Peyer's patch (tissue), 4 donors: ENCODE measurements at regions not wholly inside any gene's neighbourhood (a gene's known extent, or its start where the extent isn't known, plus 50 kb on each side); places are given as distances from the start of the nearest gene placed in this dataset.
A peak's percentile ranks its signal among the peaks of the same experiment; 100 is the strongest.

Experiments used
- DNase-seq, 3 donors: peaks; one replicate each; pipeline ENCODE4 v3.0.0-alpha.2; 2017 to 2019
- H3K27ac ChIP-seq, 4 donors: fragments of 200-600 bp; sonication (generic); one replicate each; pipeline ENCODE4 v1.5.1; 2016 to 2019
- H3K27me3 ChIP-seq, 2 donors: fragments of 200-600 bp; sonication (generic); one replicate each; pipeline ENCODE4 v1.5.1; 2019
- H3K36me3 ChIP-seq, 3 donors: fragments of 200-600 bp; sonication (generic); one replicate each; pipeline ENCODE4 v1.5.1; 2016 to 2019
- H3K4me1 ChIP-seq, 4 donors: fragments of 200-600 bp; sonication (generic); one replicate each; pipeline ENCODE4 v1.5.1; 2016 to 2019
- H3K4me3 ChIP-seq, 4 donors: fragments of 200-600 bp; sonication (generic); 1 replicate in 3 of 4; 2 replicates in 1 of 4; pipeline ENCODE4 v1.5.1; 2016 to 2019; ENCODE audit warnings: mild to moderate bottlenecking in 1 of 4
- H3K9me3 ChIP-seq, 4 donors: fragments of 200-600 bp; sonication (generic); one replicate each; pipeline ENCODE4 v1.5.1; 2016 to 2019; ENCODE audit warnings: mild to moderate bottlenecking in 1 of 4
- CTCF ChIP-seq, 6 experiments: fragments of 450-650 bp in 4 of 6; fragments of 200-600 bp in 2 of 6; sonication (generic) in 1 of 6; IDR thresholded peaks; one replicate each; pipeline ENCODE4 v1.5.1; 2017 to 2019; ENCODE audit warnings: antibody characterized with exemption in 6 of 6, mild to moderate bottlenecking in 3 of 6, moderate library complexity in 1 of 6
- POLR2A ChIP-seq, 2 donors: fragments of 450-650 bp; IDR thresholded peaks; one replicate each; pipeline ENCODE4 v1.5.1; 2017; ENCODE audit warnings: antibody characterized with exemption in 2 of 2, mild to moderate bottlenecking in 2 of 2, moderate library complexity in 2 of 2

DNA sequence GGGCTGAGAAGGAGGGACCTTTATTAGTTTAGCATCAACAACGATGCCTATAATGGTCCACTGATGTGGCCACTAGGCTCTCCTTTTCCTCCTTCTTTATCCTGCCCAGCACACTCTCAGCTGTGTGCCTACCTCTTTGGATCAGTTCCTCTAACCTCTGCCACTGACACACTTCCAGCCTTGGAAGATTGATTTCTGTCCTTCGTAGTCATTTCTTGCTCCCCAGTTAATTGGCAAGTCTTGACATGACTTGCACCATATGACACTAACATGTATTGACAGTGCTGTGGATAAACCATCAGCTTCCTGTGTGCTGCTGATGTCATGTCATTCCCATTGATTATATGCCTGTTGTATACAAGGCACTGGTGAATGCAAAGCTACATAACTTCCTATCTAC is 90.2 kb upstream of the PLEKHG7 start:
- Histone ChIP-seq H3K9me3 (no peaks in the 10 kb centered on the region), H3K4me3 (no peak overlapping the region), H3K27ac (no peak overlapping the region), H3K36me3 (no peaks in the 10 kb centered on the region), H3K4me1 (no peaks in the 10 kb centered on the region), H3K27me3 (no peaks in the 10 kb centered on the region)
- TF ChIP-seq POLR2A (IDR thresholded peaks at IDR 0.05) (no peak), CTCF (IDR thresholded peaks at IDR 0.05) (no peak)
- DNase-seq, result no peak

- Histone ChIP-seq H3K27me3 (no peaks in the 10 kb centered on the region), H3K4me3 (no peak overlapping the region), H3K36me3 (no peaks in the 10 kb centered on the region), H3K9me3 (no peaks in the 10 kb centered on the region), H3K4me1 (no peaks in the 10 kb centered on the region), H3K27ac (no peak overlapping the region)
- TF ChIP-seq CTCF (IDR thresholded peaks at IDR 0.05) (peak in 4 of 6 experiments; percentile 33 to 68 (median 64)), POLR2A (IDR thresholded peaks at IDR 0.05) (no peak)
- peak in 1 of 3 donors; percentile 56 for DNase-seq
These were observed 94.4 kb upstream of the PLEKHG7 start for GRCh38 chr12:92608151-92609091.

DNA sequence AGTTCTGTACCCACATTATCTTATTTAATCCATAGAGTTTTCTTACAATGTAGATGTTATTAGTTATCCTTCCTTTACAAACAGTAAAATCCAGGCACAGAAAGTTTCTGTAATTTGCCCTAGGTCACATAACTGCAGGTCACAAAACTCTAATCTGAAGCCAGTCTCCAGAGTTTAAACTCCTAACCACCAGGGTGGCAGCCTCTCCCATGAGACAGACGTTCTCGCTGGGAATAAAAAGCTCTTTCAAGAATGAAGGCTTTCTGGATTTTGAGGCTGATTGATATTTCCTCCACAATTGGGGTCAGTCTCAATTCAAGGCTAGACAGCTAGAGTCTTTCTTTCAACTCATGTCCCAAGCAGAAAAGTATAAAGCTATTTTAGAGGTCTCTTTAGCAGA is 95.8 kb upstream of the PLEKHG7 start:
- no peak overlapping the region for H3K4me3 ChIP-seq
- H3K9me3 ChIP-seq, result no peaks in the 10 kb centered on the region
- no peaks in the 10 kb centered on the region for H3K36me3 ChIP-seq
- H3K4me1 ChIP-seq, result no peaks in the 10 kb centered on the region
- H3K27ac ChIP-seq, result no peak overlapping the region
- no peak for DNase-seq
- no peak for TF ChIP-seq POLR2A (IDR thresholded peaks at IDR 0.05)
- TF ChIP-seq CTCF (IDR thresholded peaks at IDR 0.05), result no peak
- no peaks in the 10 kb centered on the region for H3K27me3 ChIP-seq

DNA sequence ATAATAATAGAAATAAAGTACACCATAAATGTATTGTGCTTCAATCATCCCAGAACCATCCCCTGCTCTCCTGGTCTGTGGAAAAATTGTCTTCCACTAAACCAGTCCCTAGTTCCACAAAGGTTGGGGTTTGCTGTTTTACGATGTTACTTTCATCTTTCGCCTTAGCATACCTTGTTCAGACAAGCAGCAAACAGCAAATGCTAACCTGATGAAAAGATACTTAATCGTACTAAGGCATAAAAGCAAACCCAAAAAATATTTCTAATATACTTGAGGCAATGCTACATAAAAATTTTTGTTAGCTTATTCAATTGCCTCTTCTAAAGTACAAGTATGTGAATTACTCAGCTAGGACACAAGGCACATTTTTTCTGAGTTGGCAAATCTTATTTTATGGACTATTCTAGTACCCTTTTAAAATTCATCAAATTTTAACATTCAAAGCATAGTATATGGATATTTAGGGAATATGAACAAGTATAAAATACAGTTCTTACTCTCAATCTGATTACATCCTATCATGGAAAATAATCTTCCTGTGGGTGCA is 97.1 kb upstream of the PLEKHG7 start:
- Histone ChIP-seq H3K36me3 (no peaks in the 10 kb centered on the region), H3K27me3 (no peaks in the 10 kb centered on the region), H3K9me3 (peaks cover 0 to 1% (median 0%) of the 10 kb centered on the region in 4 donors), H3K4me1 (no peaks in the 10 kb centered on the region), H3K4me3 (no peak overlapping the region), H3K27ac (no peak overlapping the region)
- no peak for TF ChIP-seq CTCF (IDR thresholded peaks at IDR 0.05)
- no peak for DNase-seq

DNA sequence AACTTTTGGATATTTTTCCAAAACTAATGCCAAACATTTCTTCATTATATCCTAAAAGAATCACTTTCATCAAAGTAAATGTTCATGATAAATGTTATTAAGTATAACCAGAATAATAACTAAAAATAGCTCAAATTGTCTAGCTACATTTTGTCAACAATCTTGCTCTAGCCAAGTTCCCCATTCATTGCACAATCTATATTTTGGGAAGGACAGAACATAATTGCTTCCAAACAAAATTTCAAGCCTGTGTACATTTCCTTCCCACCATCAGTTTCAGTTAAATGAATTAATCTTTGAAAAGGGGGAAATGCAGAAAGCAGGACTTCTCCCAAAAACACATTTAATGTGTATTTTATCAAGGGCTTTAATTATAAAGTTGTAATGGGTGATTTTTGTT is 98.0 kb upstream of the PLEKHG7 start:
- no peaks in the 10 kb centered on the region for H3K27me3 ChIP-seq
- TF ChIP-seq CTCF (IDR thresholded peaks at IDR 0.05), result no peak
- no peak for TF ChIP-seq POLR2A (IDR thresholded peaks at IDR 0.05)
- H3K36me3 ChIP-seq, result no peaks in the 10 kb centered on the region
- H3K27ac ChIP-seq, result no peak overlapping the region
- DNase-seq, result no peak
- no peak overlapping the region for H3K4me3 ChIP-seq
- no peaks in the 10 kb centered on the region for H3K4me1 ChIP-seq
- H3K9me3 ChIP-seq, result peaks cover 0 to 10% (median 0%) of the 10 kb centered on the region in 4 donors
